Fibroblast of villous mesenchyme (primary cell): ENCODE measurements at regions not wholly inside any gene's neighbourhood (a gene's known extent, or its start where the extent isn't known, plus 50 kb on each side); places are given as distances from the start of the nearest gene placed in this dataset.
A peak's percentile ranks its signal among the peaks of the same experiment; 100 is the strongest.

Experiments used
- DNase-seq: peaks from one replicate; pipeline ENCODE4 v3.0.0-alpha.2; 2010; ENCODE audit warnings: low read depth
- H3K4me3 ChIP-seq: 2 replicates; pipeline ENCODE4 v1.5.1; 2011; ENCODE audit warnings: low read depth, mild to moderate bottlenecking, low read length
- CTCF ChIP-seq: IDR thresholded peaks from 2 replicates; pipeline ENCODE4 v1.5.1; 2012; ENCODE audit warnings: low read depth, mild to moderate bottlenecking, low read length; ENCODE audit not compliant: insufficient read depth

GRCh38 chr4:13316354-13316753, 167.8 kb downstream of the RAB28 start:
- no peak overlapping the region for H3K4me3 ChIP-seq
- DNase-seq, result no peak
- no peak for TF ChIP-seq CTCF

GRCh38 chr4:13313856-13314255, 170.3 kb downstream of the RAB28 start:
- TF ChIP-seq CTCF, result no peak
- no peak overlapping the region for H3K4me3 ChIP-seq
- no peak for DNase-seq

- no peak for TF ChIP-seq CTCF
- no peak overlapping the region for H3K4me3 ChIP-seq
- no peak for DNase-seq
Measured at GRCh38 chr4:13312264-13312663, 171.9 kb downstream of the RAB28 start.

GRCh38 chr4:13309751-13310150, 174.4 kb downstream of the RAB28 start:
- TF ChIP-seq CTCF, result no peak
- no peak overlapping the region for H3K4me3 ChIP-seq
- DNase-seq, result no peak

GRCh38 chr4:13306356-13306755, 177.8 kb downstream of the RAB28 start:
- H3K4me3 ChIP-seq, result no peak overlapping the region
- no peak for TF ChIP-seq CTCF
- no peak for DNase-seq

- H3K4me3 ChIP-seq, result no peak overlapping the region
- TF ChIP-seq CTCF, result no peak
- DNase-seq, result peak; percentile 43
Measured at GRCh38 chr4:13302876-13303275, 181.3 kb downstream of the RAB28 start.

GRCh38 chr4:13299343-13299742, 184.8 kb downstream of the RAB28 start:
- no peak for TF ChIP-seq CTCF
- no peak overlapping the region for H3K4me3 ChIP-seq
- DNase-seq, result no peak
